Kidney (tissue), 13 donors: ENCODE measurements at regions not wholly inside any gene's neighbourhood (a gene's known extent, or its start where the extent isn't known, plus 50 kb on each side); places are given as distances from the start of the nearest gene placed in this dataset.

ENCODE experiments used
- DNase-seq, 5 donors: peaks; one replicate each; pipeline ENCODE4 v3.0.0-alpha.2; 2013 to 2020
- FAIRE-seq: peaks from 2 replicates; lab custom pipeline; 2012; peaks lifted over from hg19 to GRCh38; lab: Jason Lieb, UNC
- H3K27ac ChIP-seq, 2 donors: one replicate each; pipeline ENCODE4 v1.7.0; 2013; ENCODE audit warnings: low read depth in 2 of 2, low read length in 2 of 2, inconsistent platforms in 1 of 2
- H3K27me3 ChIP-seq: one replicate; pipeline ENCODE4 v1.7.1; 2013; ENCODE audit warnings: low read length, inconsistent platforms; ENCODE audit not compliant: control insufficient read depth, insufficient read depth
- H3K36me3 ChIP-seq, 3 donors: one replicate each; pipeline versions ENCODE4 v1.7.0 to v1.7.1; 2013; ENCODE audit warnings: low read length in 3 of 3, control low read depth in 1 of 3, inconsistent platforms in 1 of 3; ENCODE audit not compliant: insufficient read depth in 3 of 3, control insufficient read depth in 2 of 3
- H3K4me1 ChIP-seq, 3 donors: one replicate each; pipeline versions ENCODE4 v1.7.0 to v1.7.1; 2013; ENCODE audit warnings: low read length in 3 of 3, inconsistent platforms in 1 of 3, low read depth in 1 of 3; ENCODE audit not compliant: control insufficient read depth in 2 of 3, insufficient read depth in 2 of 3
- H3K4me3 ChIP-seq, 3 donors: one replicate each; pipeline versions ENCODE4 v1.7.0 to v1.8.1; 2013; ENCODE audit warnings: low read length in 3 of 3, control low read depth in 1 of 3, inconsistent platforms in 1 of 3
- H3K9ac ChIP-seq, 3 donors: one replicate each; pipeline versions ENCODE4 v1.7.0 to v1.7.1; 2013; ENCODE audit warnings: low read length in 3 of 3, control low read depth in 1 of 3, inconsistent platforms in 1 of 3
- H3K9me3 ChIP-seq, 3 donors: one replicate each; pipeline versions ENCODE4 v1.7.0 to v1.7.1; 2013; ENCODE audit warnings: low read length in 3 of 3, control low read depth in 1 of 3, inconsistent platforms in 1 of 3; ENCODE audit not compliant: control insufficient read depth in 2 of 3, insufficient read depth in 1 of 3
- CTCF ChIP-seq: IDR thresholded peaks from 3 replicates; pipeline ENCODE4 v1.5.1; 2012; ENCODE audit warnings: mild to moderate bottlenecking, moderate library complexity, borderline replicate concordance; ENCODE audit not compliant: insufficient read depth; ENCODE audit errors: extremely low read depth
- intact Hi-C: fragments of 100-400 bp; cut with DNase I; formaldehyde crosslinking; loops from one replicate; pipeline ENCODE4 v1.11.1; 2022
- donor health status: control.
- donor health status: control.
- donor health status: control.
- donor health status: control.
- donor health status: control.
- donor health status: DM: yes; HTN: yes; CAD: no.
- donor health status: Normal renal cell carcinoma (clear cell type).

- Histone ChIP-seq H3K4me1 (no peaks in the 10 kb centered on the region), H3K36me3 (no peaks in the 10 kb centered on the region), H3K9ac (no peak overlapping the region), H3K4me3 (no peak overlapping the region), H3K27me3 (no peaks in the 10 kb centered on the region), H3K27ac (no peak overlapping the region), H3K9me3 (no peaks in the 10 kb centered on the region)
- intact Hi-C loops: no loop called here
- no peak for FAIRE-seq
- no peak for TF ChIP-seq CTCF
- DNase-seq: no peak
Measured at GRCh38 chr5:164188733-164189148, 683.3 kb downstream of the MAT2B start.

- no peak for TF ChIP-seq CTCF
- Histone ChIP-seq H3K27me3 (no peaks in the 10 kb centered on the region), H3K4me1 (no peaks in the 10 kb centered on the region), H3K27ac (no peak overlapping the region), H3K9me3 (no peaks in the 10 kb centered on the region), H3K9ac (no peak overlapping the region), H3K36me3 (no peaks in the 10 kb centered on the region), H3K4me3 (no peak overlapping the region)
- intact Hi-C loops: no loop called here
- DNase-seq: peak in 1 of 5 donors; percentile 5
- no peak for FAIRE-seq
Measured at GRCh38 chr5:164191240-164191639, 685.8 kb downstream of the MAT2B start.

GRCh38 chr5:164202338-164202737 is 696.9 kb downstream of the MAT2B start:
- intact Hi-C loops: no loop called here
- Histone ChIP-seq H3K4me1 (no peaks in the 10 kb centered on the region), H3K4me3 (no peak overlapping the region), H3K27me3 (no peaks in the 10 kb centered on the region), H3K9me3 (no peaks in the 10 kb centered on the region), H3K27ac (no peak overlapping the region), H3K9ac (no peak overlapping the region), H3K36me3 (no peaks in the 10 kb centered on the region)
- TF ChIP-seq CTCF: no peak
- FAIRE-seq: no peak
- DNase-seq: no peak

- Histone ChIP-seq H3K9ac (no peak overlapping the region), H3K4me1 (no peaks in the 10 kb centered on the region), H3K36me3 (no peaks in the 10 kb centered on the region), H3K27me3 (no peaks in the 10 kb centered on the region), H3K9me3 (no peaks in the 10 kb centered on the region), H3K4me3 (no peak overlapping the region), H3K27ac (no peak overlapping the region)
- no peak for FAIRE-seq
- TF ChIP-seq CTCF: no peak
- no peak for DNase-seq
- intact Hi-C loops: no loop called here
Measured at GRCh38 chr5:164203581-164204225, 698.3 kb downstream of the MAT2B start.
